ENCODE measurements at regions not wholly inside any gene's neighbourhood (a gene's known extent, or its start where the extent isn't known, plus 50 kb on each side); places are given as distances from the start of the nearest gene placed in this dataset.

DNA sequence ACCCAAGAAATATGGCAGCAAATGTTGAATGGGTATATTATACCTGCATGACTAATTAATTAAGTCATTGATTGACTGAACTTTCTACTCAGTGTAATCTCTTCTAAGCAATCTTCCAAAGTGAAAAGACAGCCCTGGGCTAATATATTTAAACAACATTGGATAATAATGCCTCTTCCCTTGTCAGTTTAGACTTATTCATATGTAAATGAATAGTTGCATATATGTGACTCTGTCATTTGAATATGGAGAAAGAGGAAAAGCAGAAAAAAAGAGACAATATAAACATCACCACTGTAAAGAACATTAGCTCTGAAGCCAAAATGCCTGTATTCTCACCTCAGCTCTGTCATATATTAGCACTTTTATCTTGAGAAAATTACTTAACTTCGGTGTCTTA, 168.0 kb downstream of the SLITRK1 start:
- no peaks in the 10 kb centered on the region for H3K36me3 Mint-ChIP-seq
- no peaks in the 10 kb centered on the region for H3K4me1 ChIP-seq (ENCODE audit: control insufficient read depth in 1 of 2, insufficient read depth in 2 of 2, low read length in 2 of 2)
- H3K27ac ChIP-seq (ENCODE audit: low read depth in 1 of 2, low read length in 2 of 2) = no peak overlapping the region
- no peaks in the 10 kb centered on the region for H3K4me1 Mint-ChIP-seq
- no peak overlapping the region for H3K4me3 Mint-ChIP-seq
- H3K27me3 Mint-ChIP-seq (ENCODE audit: low read depth in 3 of 3) = peaks cover 0 to 3% (median 0%) of the 10 kb centered on the region in 3 donors
- no peak overlapping the region for H2AFZ ChIP-seq (ENCODE audit: insufficient read depth, low read depth, low read length, poor library complexity, severe bottlenecking)
- no peaks in the 10 kb centered on the region for H3K36me3 ChIP-seq (replicated peaks in 1 of 2; ENCODE audit: control insufficient read depth in 1 of 2, insufficient read depth in 2 of 2, low read length in 2 of 2)
- H4K20me1 ChIP-seq (ENCODE audit: insufficient read depth, low read length) = no peaks in the 10 kb centered on the region
- no peak overlapping the region for H3K4me3 ChIP-seq (replicated peaks in 1 of 3; ENCODE audit: low read depth in 2 of 3, low read length in 3 of 3)
- no peaks in the 10 kb centered on the region for H3K27me3 ChIP-seq (ENCODE audit: control insufficient read depth in 2 of 2, insufficient read depth in 2 of 2, low read length in 2 of 2)
- H3K27ac Mint-ChIP-seq = no peak overlapping the region
- no CpG with 5 or more reads among the region's 1 CpG for WGBS (ENCODE audit: insufficient coverage)
- H3K9me3 Mint-ChIP-seq = peaks cover 0 to 9% (median 5%) of the 10 kb centered on the region in 7 donors
- H3K9ac ChIP-seq (ENCODE audit: insufficient read depth, low read length, poor library complexity, severe bottlenecking) = no peak overlapping the region
- intact Hi-C loops (cut with micrococcal nuclease) = no loop called here
- no peaks in the 10 kb centered on the region for H3K79me2 ChIP-seq (ENCODE audit: insufficient read depth, low read length)
- peaks cover 0 to 8% of the 10 kb centered on the region in 2 donors for H3K9me3 ChIP-seq (replicated peaks in 1 of 2; ENCODE audit: control insufficient read depth in 1 of 2, insufficient read depth in 1 of 2, low read length in 2 of 2)
- no peak overlapping the region for H3K4me2 ChIP-seq (replicated peaks; ENCODE audit: extremely low read depth, low read length, poor library complexity, severe bottlenecking)
- TF ChIP-seq, protein P1, sequence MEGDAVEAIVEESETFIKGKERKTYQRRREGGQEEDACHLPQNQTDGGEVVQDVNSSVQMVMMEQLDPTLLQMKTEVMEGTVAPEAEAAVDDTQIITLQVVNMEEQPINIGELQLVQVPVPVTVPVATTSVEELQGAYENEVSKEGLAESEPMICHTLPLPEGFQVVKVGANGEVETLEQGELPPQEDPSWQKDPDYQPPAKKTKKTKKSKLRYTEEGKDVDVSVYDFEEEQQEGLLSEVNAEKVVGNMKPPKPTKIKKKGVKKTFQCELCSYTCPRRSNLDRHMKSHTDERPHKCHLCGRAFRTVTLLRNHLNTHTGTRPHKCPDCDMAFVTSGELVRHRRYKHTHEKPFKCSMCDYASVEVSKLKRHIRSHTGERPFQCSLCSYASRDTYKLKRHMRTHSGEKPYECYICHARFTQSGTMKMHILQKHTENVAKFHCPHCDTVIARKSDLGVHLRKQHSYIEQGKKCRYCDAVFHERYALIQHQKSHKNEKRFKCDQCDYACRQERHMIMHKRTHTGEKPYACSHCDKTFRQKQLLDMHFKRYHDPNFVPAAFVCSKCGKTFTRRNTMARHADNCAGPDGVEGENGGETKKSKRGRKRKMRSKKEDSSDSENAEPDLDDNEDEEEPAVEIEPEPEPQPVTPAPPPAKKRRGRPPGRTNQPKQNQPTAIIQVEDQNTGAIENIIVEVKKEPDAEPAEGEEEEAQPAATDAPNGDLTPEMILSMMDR (IDR thresholded peaks at IDR 0.05) = no peak
- no peak for DNase-seq

- H3K9me3 Mint-ChIP-seq = peaks cover 0 to 7% (median 2%) of the 10 kb centered on the region in 7 donors
- Histone ChIP-seq H3K4me3 (replicated peaks in 1 of 3; ENCODE audit: low read depth in 2 of 3, low read length in 3 of 3) (no peak overlapping the region), H3K36me3 (replicated peaks in 1 of 2; ENCODE audit: control insufficient read depth in 1 of 2, insufficient read depth in 2 of 2, low read length in 2 of 2) (no peaks in the 10 kb centered on the region), H3K4me2 (replicated peaks; ENCODE audit: extremely low read depth, low read length, poor library complexity, severe bottlenecking) (no peak overlapping the region), H2AFZ (ENCODE audit: insufficient read depth, low read depth, low read length, poor library complexity, severe bottlenecking) (no peak overlapping the region), H3K79me2 (ENCODE audit: insufficient read depth, low read length) (no peaks in the 10 kb centered on the region), H3K4me1 (ENCODE audit: control insufficient read depth in 1 of 2, insufficient read depth in 2 of 2, low read length in 2 of 2) (no peaks in the 10 kb centered on the region), H4K20me1 (ENCODE audit: insufficient read depth, low read length) (no peaks in the 10 kb centered on the region), H3K27me3 (ENCODE audit: control insufficient read depth in 2 of 2, insufficient read depth in 2 of 2, low read length in 2 of 2) (no peaks in the 10 kb centered on the region), H3K27ac (ENCODE audit: low read depth in 1 of 2, low read length in 2 of 2) (no peak overlapping the region), H3K9ac (ENCODE audit: insufficient read depth, low read length, poor library complexity, severe bottlenecking) (no peak overlapping the region), H3K9me3 (replicated peaks in 1 of 2; ENCODE audit: control insufficient read depth in 1 of 2, insufficient read depth in 1 of 2, low read length in 2 of 2) (peaks cover 0 to 3% of the 10 kb centered on the region in 2 donors)
- no peak overlapping the region for H3K27ac Mint-ChIP-seq
- H3K27me3 Mint-ChIP-seq (ENCODE audit: low read depth in 3 of 3) = peaks cover 0 to 2% (median 0%) of the 10 kb centered on the region in 3 donors
- H3K4me1 Mint-ChIP-seq = no peaks in the 10 kb centered on the region
- no peak overlapping the region for H3K4me3 Mint-ChIP-seq
- intact Hi-C loops (cut with micrococcal nuclease) = no loop called here
- no peak for DNase-seq
- no peaks in the 10 kb centered on the region for H3K36me3 Mint-ChIP-seq
- TF ChIP-seq, protein P1 (IDR thresholded peaks at IDR 0.05) = no peak
Observed at GRCh38 chr13:83710133-83710515, 172.2 kb downstream of the SLITRK1 start.

Measured in CD14-positive monocyte (primary cell).